BJ (cell line): ENCODE measurements at regions not wholly inside any gene's neighbourhood (a gene's known extent, or its start where the extent isn't known, plus 50 kb on each side); places are given as distances from the start of the nearest gene placed in this dataset.
A peak's percentile ranks its signal among the peaks of the same experiment; 100 is the strongest.

Experiments used
- CTCF ChIA-PET: fragments of 350-600 bp; formaldehyde crosslinking; extraction: SDS; loops from one replicate; lab custom pipeline; 2021; ENCODE audit warnings: antibody characterized with exemption, inconsistent platforms; lab: Yijun Ruan, JAX
- POLR2A ChIA-PET: fragments of 300-600 bp; sonication (Branson Sonifier 250); formaldehyde crosslinking; extraction: SDS; loops from one replicate; lab custom pipeline; 2021; ENCODE audit warnings: antibody characterized with exemption; lab: Charles Lee
- DNase-seq: peaks from one replicate; pipeline ENCODE4 v3.0.0-alpha.2; 2011; ENCODE audit warnings: low read depth
- H3K27me3 ChIP-seq: 2 replicates; pipeline ENCODE4 v1.6.0; 2011; ENCODE audit warnings: low read length; ENCODE audit not compliant: control insufficient read depth, insufficient read depth
- H3K36me3 ChIP-seq: 2 replicates; pipeline ENCODE4 v1.5.1; 2011; ENCODE audit warnings: low read length; ENCODE audit not compliant: control insufficient read depth, insufficient read depth
- H3K4me3 ChIP-seq: 2 replicates; pipeline ENCODE4 v1.5.1; 2011; ENCODE audit warnings: low read depth, mild to moderate bottlenecking, control low read depth, low read length
- TF ChIP-seq, protein P1 (sequence below): IDR thresholded peaks from 2 replicates; pipeline ENCODE4 v1.5.1; 2011; ENCODE audit warnings: low read depth, mild to moderate bottlenecking, control low read depth, inconsistent platforms, low read length, moderate library complexity; ENCODE audit not compliant: insufficient read depth

DNA sequence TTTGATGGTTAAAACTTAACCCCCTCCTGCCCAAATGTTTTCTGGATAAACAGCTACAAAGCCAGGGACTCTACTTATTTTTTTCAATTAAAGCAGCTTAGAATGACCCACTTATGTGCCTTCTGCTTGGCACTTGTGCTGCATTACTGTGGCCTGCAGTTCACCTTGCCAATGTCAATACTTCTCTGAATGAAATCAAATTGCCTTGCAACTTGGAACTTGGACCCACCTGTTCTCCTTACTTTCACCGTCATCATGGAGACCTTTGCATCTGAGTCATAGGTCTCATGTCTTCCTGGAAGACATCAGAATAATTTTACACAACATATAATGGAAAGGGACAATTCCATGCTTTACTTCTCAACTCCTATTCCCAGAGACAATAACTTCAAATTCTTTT lies 92.1 kb upstream of the FHL2 start:
- no peak for DNase-seq
- POLR2A ChIA-PET = no interaction called here
- Histone ChIP-seq H3K4me3 (no peak overlapping the region), H3K36me3 (no peaks in the 10 kb centered on the region), H3K27me3 (peaks cover 3% of the 10 kb centered on the region)
- CTCF ChIA-PET = interaction anchor here (1.1 to 1.3 kb wide), 2 partner anchors 69 to 110 kb away, joined by 3 read pairs; no protein-coding TSS in a partner anchor
- TF ChIP-seq, protein P1, sequence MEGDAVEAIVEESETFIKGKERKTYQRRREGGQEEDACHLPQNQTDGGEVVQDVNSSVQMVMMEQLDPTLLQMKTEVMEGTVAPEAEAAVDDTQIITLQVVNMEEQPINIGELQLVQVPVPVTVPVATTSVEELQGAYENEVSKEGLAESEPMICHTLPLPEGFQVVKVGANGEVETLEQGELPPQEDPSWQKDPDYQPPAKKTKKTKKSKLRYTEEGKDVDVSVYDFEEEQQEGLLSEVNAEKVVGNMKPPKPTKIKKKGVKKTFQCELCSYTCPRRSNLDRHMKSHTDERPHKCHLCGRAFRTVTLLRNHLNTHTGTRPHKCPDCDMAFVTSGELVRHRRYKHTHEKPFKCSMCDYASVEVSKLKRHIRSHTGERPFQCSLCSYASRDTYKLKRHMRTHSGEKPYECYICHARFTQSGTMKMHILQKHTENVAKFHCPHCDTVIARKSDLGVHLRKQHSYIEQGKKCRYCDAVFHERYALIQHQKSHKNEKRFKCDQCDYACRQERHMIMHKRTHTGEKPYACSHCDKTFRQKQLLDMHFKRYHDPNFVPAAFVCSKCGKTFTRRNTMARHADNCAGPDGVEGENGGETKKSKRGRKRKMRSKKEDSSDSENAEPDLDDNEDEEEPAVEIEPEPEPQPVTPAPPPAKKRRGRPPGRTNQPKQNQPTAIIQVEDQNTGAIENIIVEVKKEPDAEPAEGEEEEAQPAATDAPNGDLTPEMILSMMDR = no peak

DNA sequence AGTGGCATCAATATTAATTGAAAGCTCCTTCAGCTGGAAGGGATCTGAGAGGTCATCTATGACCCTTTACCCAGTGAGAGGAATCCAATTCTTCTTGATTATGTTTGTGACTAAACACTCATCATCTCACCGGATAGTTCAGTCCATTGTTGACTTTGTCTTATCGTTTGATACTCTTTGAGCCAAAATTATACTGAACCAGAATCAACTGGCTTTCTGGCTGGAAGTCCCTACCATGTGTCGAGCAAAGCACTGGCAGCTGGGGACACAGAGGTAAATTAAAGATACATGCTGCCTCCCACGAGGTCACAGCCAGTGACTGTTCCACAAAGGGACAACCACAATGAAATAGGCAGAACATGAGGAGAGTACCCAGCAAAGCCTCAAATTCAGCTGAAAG lies 91.4 kb upstream of the FHL2 start:
- peaks cover 3% of the 10 kb centered on the region; the same call in 1 of the 2 replicates for H3K27me3 ChIP-seq
- H3K4me3 ChIP-seq = no peak overlapping the region
- ChIA-PET POLR2A (no interaction called here), CTCF (no interaction called here)
- no peaks in the 10 kb centered on the region for H3K36me3 ChIP-seq
- DNase-seq = no peak
- TF ChIP-seq, protein P1 = no peak

DNA sequence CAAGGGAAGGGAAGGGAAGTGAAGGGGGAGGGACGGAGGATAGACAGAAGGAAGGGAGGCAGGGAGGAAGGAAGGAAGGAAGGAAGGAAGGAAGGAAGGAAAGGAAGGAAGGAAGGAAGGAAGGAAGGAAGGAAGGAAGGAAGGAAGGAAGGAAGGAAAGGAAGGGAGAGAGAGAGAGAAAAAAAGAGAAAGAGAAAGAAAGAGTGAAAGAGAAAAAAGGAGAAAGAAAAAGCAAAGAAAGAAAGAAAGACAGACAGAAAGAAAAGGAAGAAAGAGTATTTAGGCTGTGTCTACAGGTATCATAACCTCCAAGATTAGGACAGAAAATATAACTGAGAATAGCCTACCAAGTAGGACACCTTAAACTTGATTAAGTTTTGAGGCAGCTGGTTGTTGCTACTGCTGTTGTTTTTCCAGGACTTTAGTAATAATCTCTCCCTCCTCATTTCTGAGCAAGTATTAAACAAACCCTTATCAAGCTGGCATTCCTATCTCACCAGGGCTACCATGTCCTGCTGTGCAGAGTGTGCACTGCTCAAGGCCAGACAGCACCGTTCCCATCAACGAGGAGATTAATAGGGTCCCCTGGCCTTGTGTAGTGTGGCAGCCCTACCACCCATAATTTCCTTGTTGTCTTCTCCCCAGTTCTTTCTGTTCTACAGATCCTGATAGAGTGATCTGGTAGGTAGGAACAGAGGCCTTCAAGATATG lies 90.5 kb upstream of the FHL2 start:
- TF ChIP-seq, protein P1 = no peak
- POLR2A ChIA-PET = no interaction called here
- no peak for DNase-seq
- no peaks in the 10 kb centered on the region for H3K36me3 ChIP-seq
- peaks cover 3% of the 10 kb centered on the region; the same call in 1 of the 2 replicates for H3K27me3 ChIP-seq
- H3K4me3 ChIP-seq = no peak overlapping the region
- CTCF ChIA-PET = no interaction called here

DNA sequence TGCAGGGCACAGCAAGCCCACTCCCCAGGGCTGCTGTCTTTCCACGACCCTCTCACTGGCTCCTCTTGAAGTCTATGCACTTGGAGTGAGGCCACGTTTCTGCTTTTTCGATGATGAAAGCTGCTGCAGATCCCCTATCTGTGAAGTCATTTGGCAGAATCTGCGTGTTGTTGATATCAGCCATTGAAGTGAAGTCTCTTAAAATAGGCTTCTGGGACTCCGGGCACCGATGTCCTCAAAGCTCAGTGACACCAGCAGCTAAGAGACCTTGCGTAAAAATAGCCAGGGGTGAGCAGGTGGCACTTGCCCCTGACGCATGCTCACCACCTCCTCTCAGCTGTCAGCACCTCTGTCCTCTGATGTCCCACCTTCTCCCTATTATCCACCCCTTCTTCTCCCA lies 89.4 kb upstream of the FHL2 start:
- TF ChIP-seq, protein P1 = no peak
- DNase-seq = no peak
- H3K36me3 ChIP-seq = no peaks in the 10 kb centered on the region
- H3K27me3 ChIP-seq = peaks cover 2% of the 10 kb centered on the region; the same call in 1 of the 2 replicates
- ChIA-PET POLR2A (no interaction called here), CTCF (interaction anchor here (1.0 kb wide), 1 partner anchor 33 kb away, joined by 4 read pairs; no protein-coding TSS in a partner anchor)
- H3K4me3 ChIP-seq = no peak overlapping the region

DNA sequence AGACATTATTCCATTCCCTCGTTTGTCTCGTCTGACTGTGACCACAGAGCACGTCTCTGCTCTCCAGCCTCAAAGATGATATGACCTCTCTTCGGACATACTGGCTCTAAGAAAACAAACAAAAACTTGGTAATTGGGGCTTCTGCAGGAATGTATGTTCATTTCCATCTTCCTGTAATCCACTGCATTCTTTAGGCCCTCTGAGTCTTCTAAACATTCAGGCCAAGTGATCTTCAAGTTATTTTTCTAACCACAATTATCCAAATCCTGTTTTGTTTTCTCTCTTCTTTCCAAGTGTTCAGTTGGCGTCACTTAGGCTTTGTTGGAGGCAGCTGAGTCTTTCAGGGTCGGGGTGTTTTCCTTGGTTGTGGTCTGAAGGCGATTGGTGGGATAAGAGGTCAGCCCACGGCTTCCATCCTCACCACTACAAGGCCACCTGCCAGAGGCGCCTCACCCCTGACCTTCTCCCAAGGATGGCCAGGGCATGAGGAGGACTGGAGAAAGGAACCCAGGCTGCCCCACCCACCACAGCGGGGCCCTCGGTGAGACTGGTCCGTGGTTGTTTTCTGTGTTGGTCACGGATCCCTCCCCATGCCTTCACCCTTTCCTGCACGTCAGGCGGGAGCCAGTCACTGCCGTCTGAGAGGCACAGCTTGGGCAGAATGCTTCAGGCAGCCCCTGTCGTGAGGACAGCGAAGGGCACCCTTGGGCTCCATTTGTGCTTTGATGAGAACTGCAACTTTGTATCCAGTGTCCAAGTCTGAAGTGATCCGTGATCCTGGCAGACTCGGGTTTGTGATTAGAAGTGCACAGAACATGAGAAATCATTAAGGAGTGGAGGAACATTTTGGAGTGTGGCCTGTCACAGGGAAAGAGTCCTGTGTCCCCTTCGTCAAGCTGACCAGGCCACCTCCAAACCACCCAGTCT lies 88.6 kb upstream of the FHL2 start:
- peaks cover 2% of the 10 kb centered on the region; the same call in 1 of the 2 replicates for H3K27me3 ChIP-seq
- ChIA-PET POLR2A (no interaction called here), CTCF (interaction anchor here (1.0 kb wide), 1 partner anchor 94 kb away, joined by 3 read pairs; no protein-coding TSS in a partner anchor)
- no peak overlapping the region for H3K4me3 ChIP-seq
- peak; percentile 92 for DNase-seq
- H3K36me3 ChIP-seq = no peaks in the 10 kb centered on the region
- TF ChIP-seq, protein P1 = no peak
